HCT116 (cell line): ENCODE measurements at regions not wholly inside any gene's neighbourhood (a gene's known extent, or its start where the extent isn't known, plus 50 kb on each side); places are given as distances from the start of the nearest gene placed in this dataset.

Source experiments
- ATF3 ChIP-seq: IDR thresholded peaks from 2 replicates; pipeline ENCODE4 v1.6.1; 2012
- CEBPB ChIP-seq: IDR thresholded peaks from 2 replicates; pipeline ENCODE4 v1.6.1; 2012; ENCODE audit warnings: low read depth
- EZH2 ChIP-seq: fragments of 200-600 bp; sonication (generic); IDR thresholded peaks from 2 replicates; pipeline ENCODE4 v1.6.1; 2017; ENCODE audit warnings: antibody characterized with exemption, mixed run types
- JUND ChIP-seq: IDR thresholded peaks from 2 replicates; pipeline ENCODE4 v1.6.1; 2012
- POLR2A ChIP-seq: IDR thresholded peaks from 2 replicates; pipeline ENCODE4 v1.7.0; 2011; ENCODE audit warnings: borderline replicate concordance; ENCODE audit not compliant: insufficient read depth, insufficient read length; ENCODE audit errors: extremely low read depth
- POLR2AphosphoS5 ChIP-seq: IDR thresholded peaks from 2 replicates; pipeline ENCODE4 v1.6.1; 2011; ENCODE audit warnings: mild to moderate bottlenecking, low read depth, low read length, moderate library complexity
- RAD21 ChIP-seq: IDR thresholded peaks from 2 replicates; pipeline ENCODE4 v1.6.1; 2012; ENCODE audit warnings: low read depth, mild to moderate bottlenecking
- REST ChIP-seq: IDR thresholded peaks from 2 replicates; pipeline ENCODE4 v1.6.1; 2012; ENCODE audit warnings: low read depth
- SIN3A ChIP-seq: IDR thresholded peaks from 2 replicates; pipeline ENCODE4 v1.6.1; 2012; ENCODE audit warnings: low read depth
- SP1 ChIP-seq: IDR thresholded peaks from 2 replicates; pipeline ENCODE4 v1.6.1; 2012; ENCODE audit warnings: low read depth
- YY1 ChIP-seq: IDR thresholded peaks from 2 replicates; pipeline ENCODE4 v1.6.1; 2011; ENCODE audit warnings: low read length, low read depth, moderate library complexity, mild to moderate bottlenecking; ENCODE audit not compliant: insufficient replicate concordance; ENCODE audit errors: extremely low read depth
- TF ChIP-seq, protein P1 (sequence below), 3 experiments: fragments of 200-600 bp in 1 of 3; sonication (generic) in 1 of 3; IDR thresholded peaks in 2 of 3; conservative IDR thresholded peaks in 1 of 3; 2 replicates each; pipeline ENCODE4 v1.5.1; 2012 to 2017; ENCODE audit warnings: low read depth in 2 of 3, low read length in 2 of 3, antibody characterized with exemption in 1 of 3, borderline replicate concordance in 1 of 3, control low read depth in 1 of 3, mild to moderate bottlenecking in 1 of 3, mixed read lengths in 1 of 3, mixed run types in 1 of 3, moderate library complexity in 1 of 3; ENCODE audit not compliant: insufficient read depth in 1 of 3

DNA sequence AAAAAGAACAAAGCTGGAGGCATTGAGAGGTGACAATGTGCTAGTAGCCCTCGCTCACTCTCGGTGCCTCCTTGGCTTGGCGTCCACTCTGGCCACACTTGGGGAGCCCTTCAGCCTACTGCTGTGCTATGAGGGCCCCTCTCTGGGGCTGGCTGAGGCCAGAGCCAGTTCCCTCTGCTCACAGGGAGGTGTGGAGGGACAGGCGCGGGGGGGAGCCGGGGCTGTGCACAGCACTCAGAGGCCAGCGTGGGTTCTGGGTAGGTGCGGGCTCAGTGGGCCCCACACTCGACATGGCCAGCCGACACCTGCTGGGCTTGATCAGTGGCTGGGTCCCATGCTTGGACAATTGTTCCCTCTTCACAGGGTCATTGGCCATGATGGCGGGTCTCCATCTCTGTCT is 202.5 kb upstream of the GRAMD2B start:
- TF ChIP-seq, protein P1, sequence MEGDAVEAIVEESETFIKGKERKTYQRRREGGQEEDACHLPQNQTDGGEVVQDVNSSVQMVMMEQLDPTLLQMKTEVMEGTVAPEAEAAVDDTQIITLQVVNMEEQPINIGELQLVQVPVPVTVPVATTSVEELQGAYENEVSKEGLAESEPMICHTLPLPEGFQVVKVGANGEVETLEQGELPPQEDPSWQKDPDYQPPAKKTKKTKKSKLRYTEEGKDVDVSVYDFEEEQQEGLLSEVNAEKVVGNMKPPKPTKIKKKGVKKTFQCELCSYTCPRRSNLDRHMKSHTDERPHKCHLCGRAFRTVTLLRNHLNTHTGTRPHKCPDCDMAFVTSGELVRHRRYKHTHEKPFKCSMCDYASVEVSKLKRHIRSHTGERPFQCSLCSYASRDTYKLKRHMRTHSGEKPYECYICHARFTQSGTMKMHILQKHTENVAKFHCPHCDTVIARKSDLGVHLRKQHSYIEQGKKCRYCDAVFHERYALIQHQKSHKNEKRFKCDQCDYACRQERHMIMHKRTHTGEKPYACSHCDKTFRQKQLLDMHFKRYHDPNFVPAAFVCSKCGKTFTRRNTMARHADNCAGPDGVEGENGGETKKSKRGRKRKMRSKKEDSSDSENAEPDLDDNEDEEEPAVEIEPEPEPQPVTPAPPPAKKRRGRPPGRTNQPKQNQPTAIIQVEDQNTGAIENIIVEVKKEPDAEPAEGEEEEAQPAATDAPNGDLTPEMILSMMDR (IDR thresholded peaks at IDR 0.05 in 2 of 3, conservative IDR thresholded peaks at IDR 0.05 in 1 of 3; ENCODE audit: borderline replicate concordance in 1 of 3, insufficient read depth in 1 of 3, low read depth in 2 of 3, low read length in 2 of 3), result no peak
- TF ChIP-seq CEBPB (no peak), EZH2 (no peak), REST (no peak), ATF3 (no peak), SIN3A (no peak), JUND (no peak), POLR2A (no peak), POLR2AphosphoS5 (no peak), YY1 (no peak), RAD21 (no peak), SP1 (no peak)
